K562 (cell line): ENCODE measurements at regions not wholly inside any gene's neighbourhood (a gene's known extent, or its start where the extent isn't known, plus 50 kb on each side); places are given as distances from the start of the nearest gene placed in this dataset.

Experiments used
- ATAC-seq: fragments of 200-7000 bp; cut with Tn5 transposase; 3 replicates; pipeline ENCODE4 v1.9.1; 2020; ENCODE audit warnings: moderate library complexity
- BruUV-seq: library from RNA; stranded (reverse); fragments of 400-500 nt; replicated peaks from 2 replicates; lab custom pipeline; 2021; lab: Mats Ljungman, UMichigan
- CTCF ChIA-PET: fragments of 300-600 bp; formaldehyde crosslinking; extraction: SDS; loops from one replicate; lab custom pipeline; 2021; ENCODE audit warnings: low intra/inter-chr PET ratio; lab: Yijun Ruan, JAX
- POLR2A ChIA-PET: fragments of 300-600, 350-650 bp; sonication (Branson Sonifier 250); formaldehyde crosslinking; extraction: SDS; loops from one replicate; lab custom pipeline; 2021; ENCODE audit warnings: antibody characterized with exemption, inconsistent platforms; lab: Yijun Ruan, JAX
- DNase-seq, 4 experiments: peaks; one replicate each; pipeline versions ENCODE4 v3.0.0 to v3.0.0-alpha.2; 2011 to 2018; ENCODE audit warnings: low spot score in 3 of 4, mixed read lengths in 3 of 4; ENCODE audit errors: extremely low read depth in 1 of 4
- FAIRE-seq: peaks from 2 replicates; lab custom pipeline; 2011; peaks lifted over from hg19 to GRCh38; lab: Jason Lieb, UNC
- H2AFZ ChIP-seq: 2 replicates; pipeline ENCODE4 v1.6.0; 2011; ENCODE audit warnings: low read depth, low read length, control low read depth, inconsistent platforms
- H3K27ac ChIP-seq: fragments of 200-600 bp; 3 replicates; pipeline ENCODE4 v1.8.0; 2011; ENCODE audit warnings: low read depth, mild to moderate bottlenecking, control low read depth, inconsistent platforms, low read length, moderate library complexity, mixed read lengths; ENCODE audit errors: extremely low read depth
- H3K27me3 ChIP-seq, 2 experiments: fragments of 300-600 bp in 1 of 2; 2 replicates in 1 of 2; 3 replicates in 1 of 2; pipeline versions ENCODE4 v1.6.0 to v1.8.0; 2011; ENCODE audit warnings: inconsistent platforms in 2 of 2, low read length in 2 of 2, mild to moderate bottlenecking in 1 of 2, mixed read lengths in 1 of 2, moderate library complexity in 1 of 2; ENCODE audit not compliant: control insufficient read depth in 2 of 2, insufficient read depth in 2 of 2
- H3K36me3 ChIP-seq: fragments of 300-600 bp; 3 replicates; pipeline ENCODE4 v1.8.0; 2011; ENCODE audit warnings: mild to moderate bottlenecking, low read length, inconsistent platforms; ENCODE audit not compliant: control insufficient read depth, insufficient read depth
- H3K4me1 ChIP-seq, 2 experiments: fragments of 200-600 bp in 1 of 2; replicated peaks in 1 of 2; 2 replicates in 1 of 2; 3 replicates in 1 of 2; pipeline versions ENCODE4 v1.5.1 to v1.8.0; 2011; ENCODE audit warnings: inconsistent platforms in 2 of 2, low read length in 2 of 2, mild to moderate bottlenecking in 1 of 2, mixed read lengths in 1 of 2, moderate library complexity in 1 of 2; ENCODE audit not compliant: control insufficient read depth in 2 of 2, insufficient read depth in 2 of 2
- H3K4me2 ChIP-seq: 2 replicates; pipeline ENCODE4 v1.6.1; 2011; ENCODE audit warnings: low read length, control low read depth, inconsistent platforms, mixed read lengths; ENCODE audit not compliant: insufficient read depth
- H3K4me3 ChIP-seq: fragments of 200-600 bp; sonication (generic), shearing (Covaris generic); 2 replicates; pipeline ENCODE4 v1.5.1; 2016; ENCODE audit warnings: control low read depth, inconsistent platforms
- H3K79me2 ChIP-seq: fragments of 200-600 bp; 3 replicates; pipeline ENCODE4 v1.8.0; 2011; ENCODE audit warnings: low read length, inconsistent platforms; ENCODE audit not compliant: control insufficient read depth, insufficient read depth
- H3K9ac ChIP-seq, 2 experiments: 2 replicates each; pipeline versions ENCODE4 v1.6.0 to v1.6.1; 2011; ENCODE audit warnings: low read depth in 2 of 2, low read length in 2 of 2, control low read depth in 1 of 2, inconsistent platforms in 1 of 2, mild to moderate bottlenecking in 1 of 2, mixed read lengths in 1 of 2; ENCODE audit not compliant: insufficient read depth in 1 of 2
- H3K9me1 ChIP-seq: one replicate; pipeline ENCODE4 v1.6.0; 2011; ENCODE audit warnings: inconsistent platforms, mild to moderate bottlenecking, low read length, moderate library complexity; ENCODE audit not compliant: control insufficient read depth, insufficient read depth
- H3K9me3 ChIP-seq: replicated peaks from 2 replicates; pipeline ENCODE4 v1.5.1; 2011; ENCODE audit warnings: low read depth, low read length, inconsistent platforms; ENCODE audit not compliant: control insufficient read depth, insufficient read depth
- H4K20me1 ChIP-seq: replicated peaks from 2 replicates; pipeline ENCODE4 v1.6.1; 2011; ENCODE audit warnings: low read length, inconsistent platforms, mixed read lengths; ENCODE audit not compliant: control insufficient read depth, insufficient read depth
- CTCFL ChIP-seq: IDR thresholded peaks from 2 replicates; pipeline ENCODE4 v1.6.1; 2011; ENCODE audit warnings: borderline replicate concordance, low read depth, mild to moderate bottlenecking, moderate library complexity, low read length; ENCODE audit not compliant: insufficient read depth, poor library complexity, severe bottlenecking
- EP400 ChIP-seq: fragments of 450-650 bp; IDR thresholded peaks from 2 replicates; pipeline ENCODE4 v1.6.1; 2017; ENCODE audit warnings: antibody characterized with exemption, mild to moderate bottlenecking, moderate library complexity
- HDAC6 ChIP-seq: IDR thresholded peaks from 2 replicates; pipeline ENCODE4 v1.6.1; 2012; ENCODE audit warnings: low read depth, mild to moderate bottlenecking, control low read depth, inconsistent platforms, low read length, moderate library complexity
- HNRNPLL ChIP-seq: fragments of 200-400 bp; formaldehyde crosslinking; IDR thresholded peaks from 2 replicates; pipeline ENCODE4 v1.6.1; 2017; ENCODE audit warnings: low read length, low read depth, mild to moderate bottlenecking; ENCODE audit not compliant: poor library complexity, severe bottlenecking
- IFI16 ChIP-seq: fragments of 250-450 bp; sonication (Bioruptor Pico); IDR thresholded peaks from 2 replicates; pipeline ENCODE4 v2.1.2; 2022; ENCODE audit warnings: mild to moderate bottlenecking, inconsistent platforms
- L3MBTL2 ChIP-seq: fragments of 450-650 bp; IDR thresholded peaks from 2 replicates; pipeline ENCODE4 v1.6.1; 2016; ENCODE audit warnings: mild to moderate bottlenecking, moderate library complexity
- MAFF ChIP-seq: IDR thresholded peaks from 2 replicates; pipeline ENCODE4 v1.6.1; 2012; ENCODE audit warnings: low read length, improper control_type of control experiment
- MAFK ChIP-seq: IDR thresholded peaks from 2 replicates; pipeline ENCODE4 v1.6.1; 2011; ENCODE audit warnings: low read length, improper control_type of control experiment
- NEUROD1 ChIP-seq: fragments of 150-350 bp; IDR thresholded peaks from 2 replicates; pipeline ENCODE4 v1.6.1; 2014; ENCODE audit warnings: borderline replicate concordance, low read length, low read depth; ENCODE audit not compliant: partially characterized antibody
- PHB ChIP-seq: fragments of 250-450 bp; sonication (Bioruptor Pico); IDR thresholded peaks from 2 replicates; pipeline ENCODE4 v1.5.0; 2021
- SRSF7 ChIP-seq: fragments of 200-400 bp; formaldehyde crosslinking; optimal IDR thresholded peaks from 2 replicates; pipeline ENCODE3; 2017; ENCODE audit warnings: mild to moderate bottlenecking, low read depth, low read length
- TFE3 ChIP-seq: fragments of 450-650 bp; formaldehyde crosslinking; IDR thresholded peaks from 2 replicates; pipeline ENCODE4 v1.4.0; 2020; ENCODE audit warnings: mild to moderate bottlenecking, mixed read lengths
- ZBTB2 ChIP-seq: fragments of 450-650 bp; IDR thresholded peaks from 2 replicates; pipeline ENCODE4 v1.6.1; 2016; ENCODE audit warnings: antibody characterized with exemption
- ZNF324 ChIP-seq: fragments of 250-450 bp; sonication (Bioruptor Pico); IDR thresholded peaks from 2 replicates; pipeline ENCODE4 v1.4.0; 2020; ENCODE audit warnings: mild to moderate bottlenecking
- in situ Hi-C: fragments of 300-500 bp; cut with MboI; formaldehyde crosslinking; loops from 4 replicates; pipeline ENCODE4 v1.15.0; 2018; ENCODE audit warnings: inconsistent platforms, mixed read lengths
- intact Hi-C: fragments of 100-400 bp; cut with micrococcal nuclease; formaldehyde crosslinking; loops from 2 replicates; pipeline ENCODE4 v1.14.2; 2022
- TF ChIP-seq, protein P1 (sequence below): fragments of 250-450 bp; sonication (Bioruptor Pico); IDR thresholded peaks from 2 replicates; pipeline ENCODE4 v1.8.0; 2021; ENCODE audit warnings: moderate library complexity, mild to moderate bottlenecking, inconsistent platforms
- TF ChIP-seq, protein P2 (sequence below): sonication (generic); formaldehyde crosslinking; IDR thresholded peaks from 2 replicates; pipeline ENCODE4 v1.8.0; 2022; ENCODE audit warnings: missing genetic modification reagents, mild to moderate bottlenecking, borderline replicate concordance

DNA sequence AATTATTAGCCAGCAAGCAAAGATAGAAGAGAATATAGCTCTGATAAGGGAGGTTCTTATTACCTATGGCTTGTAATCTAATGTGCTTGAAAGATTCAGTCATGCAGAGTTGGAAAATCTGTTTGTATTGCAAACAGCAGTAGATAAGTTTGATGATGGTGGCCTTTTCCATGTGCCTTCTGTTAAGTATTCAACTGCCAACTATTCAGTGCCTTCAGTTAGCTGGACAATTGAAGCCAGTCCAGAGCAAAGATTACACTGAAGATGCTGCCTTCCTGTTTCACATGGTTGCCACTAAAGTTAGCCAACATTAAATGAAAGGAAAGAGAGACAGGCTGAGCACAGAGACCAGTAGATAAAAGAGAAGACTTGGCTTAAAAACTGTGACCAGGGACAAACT is 92.7 kb upstream of the SLC38A2 start:
- Histone ChIP-seq H3K27ac (no peak overlapping the region), H3K4me1 (peaks cover 0 to 4% of the 10 kb centered on the region in 2 experiments; a peak in 1 of 5 replicates), H3K9me1 (no peaks in the 10 kb centered on the region), H3K27me3 (no peaks in the 10 kb centered on the region), H2AFZ (no peak overlapping the region), H4K20me1 (no peaks in the 10 kb centered on the region), H3K36me3 (no peaks in the 10 kb centered on the region), H3K79me2 (no peaks in the 10 kb centered on the region), H3K9ac (no peak overlapping the region), H3K9me3 (no peaks in the 10 kb centered on the region), H3K4me2 (no peak overlapping the region), H3K4me3 (no peak overlapping the region)
- intact Hi-C loops (no loop called here), in situ Hi-C loops (no loop called here)
- TF ChIP-seq MAFF: no peak
- TF ChIP-seq, protein P1, sequence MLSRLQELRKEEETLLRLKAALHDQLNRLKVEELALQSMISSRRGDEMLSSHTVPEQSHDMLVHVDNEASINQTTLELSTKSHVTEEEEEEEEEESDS: no peak
- TF ChIP-seq NEUROD1: no peak
- no peak for TF ChIP-seq ZBTB2
- TF ChIP-seq PHB (CRISPR knock-in tag): no peak
- TF ChIP-seq SRSF7: no peak
- no peak for TF ChIP-seq IFI16 (CRISPR knock-in tag)
- no peak for TF ChIP-seq TFE3 (CRISPR knock-in tag)
- TF ChIP-seq CTCFL: no peak
- no peak for TF ChIP-seq L3MBTL2
- TF ChIP-seq MAFK: no peak
- TF ChIP-seq EP400: no peak
- TF ChIP-seq, protein P2, sequence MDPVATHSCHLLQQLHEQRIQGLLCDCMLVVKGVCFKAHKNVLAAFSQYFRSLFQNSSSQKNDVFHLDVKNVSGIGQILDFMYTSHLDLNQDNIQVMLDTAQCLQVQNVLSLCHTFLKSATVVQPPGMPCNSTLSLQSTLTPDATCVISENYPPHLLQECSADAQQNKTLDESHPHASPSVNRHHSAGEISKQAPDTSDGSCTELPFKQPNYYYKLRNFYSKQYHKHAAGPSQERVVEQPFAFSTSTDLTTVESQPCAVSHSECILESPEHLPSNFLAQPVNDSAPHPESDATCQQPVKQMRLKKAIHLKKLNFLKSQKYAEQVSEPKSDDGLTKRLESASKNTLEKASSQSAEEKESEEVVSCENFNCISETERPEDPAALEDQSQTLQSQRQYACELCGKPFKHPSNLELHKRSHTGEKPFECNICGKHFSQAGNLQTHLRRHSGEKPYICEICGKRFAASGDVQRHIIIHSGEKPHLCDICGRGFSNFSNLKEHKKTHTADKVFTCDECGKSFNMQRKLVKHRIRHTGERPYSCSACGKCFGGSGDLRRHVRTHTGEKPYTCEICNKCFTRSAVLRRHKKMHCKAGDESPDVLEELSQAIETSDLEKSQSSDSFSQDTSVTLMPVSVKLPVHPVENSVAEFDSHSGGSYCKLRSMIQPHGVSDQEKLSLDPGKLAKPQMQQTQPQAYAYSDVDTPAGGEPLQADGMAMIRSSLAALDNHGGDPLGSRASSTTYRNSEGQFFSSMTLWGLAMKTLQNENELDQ (CRISPR knock-in tag): no peak
- no peak for TF ChIP-seq HDAC6
- TF ChIP-seq HNRNPLL: no peak
- no peak for TF ChIP-seq ZNF324 (CRISPR knock-in tag)
- DNase-seq (no peak), FAIRE-seq (peak; percentile 42), ATAC-seq (no peak)
- ChIA-PET CTCF (no interaction called here), POLR2A (interaction anchor here (0.9 kb wide), 1 partner anchor 17 kb away, joined by 3 read pairs; no protein-coding TSS in a partner anchor)
- BruUV-seq: no TSS peak
